ENCODE measurements at regions not wholly inside any gene's neighbourhood (a gene's known extent, or its start where the extent isn't known, plus 50 kb on each side); places are given as distances from the start of the nearest gene placed in this dataset.

DNA sequence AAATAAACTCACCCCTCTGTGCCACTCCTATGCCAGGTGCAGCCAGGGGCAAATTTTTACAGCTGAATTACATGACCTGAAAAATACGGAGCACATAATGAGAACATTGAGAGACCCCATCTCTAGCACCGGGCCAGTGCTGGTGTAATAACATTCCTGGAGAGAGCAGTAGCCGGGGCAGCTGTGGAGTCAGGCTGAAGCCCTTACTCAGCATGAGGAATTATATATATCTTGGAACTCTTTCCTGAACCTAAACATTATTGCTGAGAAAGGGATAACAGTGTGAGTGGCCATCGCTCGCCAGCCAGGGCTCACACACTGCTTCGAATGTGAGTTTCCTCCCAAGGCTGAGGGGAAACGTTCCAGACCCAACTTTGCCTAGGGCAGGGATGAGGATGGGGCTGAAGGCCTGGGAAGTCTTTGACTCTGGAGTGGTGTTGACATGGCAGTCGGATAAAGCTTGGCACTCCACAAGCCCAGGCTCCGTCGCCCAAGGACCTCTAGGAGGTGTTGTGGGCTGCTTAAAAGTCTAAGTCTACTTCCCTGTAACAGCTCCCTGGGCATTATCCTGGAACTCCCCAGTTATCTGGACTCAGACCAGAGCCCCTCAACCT lies 269.8 kb downstream of the CDC5L start:
- intact Hi-C loops (cut with micrococcal nuclease), result loop anchor here (10.0 kb wide), 1 partner anchor 183 kb away; no protein-coding TSS in a partner anchor

DNA sequence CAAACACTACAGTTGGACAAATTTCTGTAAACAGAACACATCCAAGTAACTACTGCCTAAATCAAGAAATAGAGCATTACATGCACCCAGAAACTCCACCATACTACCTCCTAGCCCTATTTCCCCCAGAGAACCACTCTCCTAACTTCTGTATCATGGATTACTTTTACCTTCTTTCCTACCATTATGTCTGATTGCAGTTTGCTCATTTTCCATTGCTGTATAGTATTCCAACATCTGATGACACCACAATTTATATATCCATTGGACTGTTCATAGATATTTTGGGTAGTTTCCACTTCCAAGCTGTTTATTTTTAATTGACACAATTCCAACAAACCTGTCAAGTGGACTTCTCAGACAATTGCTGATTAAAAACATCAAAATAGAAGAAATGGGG lies 271.1 kb downstream of the CDC5L start:
- intact Hi-C loops (cut with micrococcal nuclease), result loop anchor here (10.0 kb wide), 1 partner anchor 184 kb away; no protein-coding TSS in a partner anchor

DNA sequence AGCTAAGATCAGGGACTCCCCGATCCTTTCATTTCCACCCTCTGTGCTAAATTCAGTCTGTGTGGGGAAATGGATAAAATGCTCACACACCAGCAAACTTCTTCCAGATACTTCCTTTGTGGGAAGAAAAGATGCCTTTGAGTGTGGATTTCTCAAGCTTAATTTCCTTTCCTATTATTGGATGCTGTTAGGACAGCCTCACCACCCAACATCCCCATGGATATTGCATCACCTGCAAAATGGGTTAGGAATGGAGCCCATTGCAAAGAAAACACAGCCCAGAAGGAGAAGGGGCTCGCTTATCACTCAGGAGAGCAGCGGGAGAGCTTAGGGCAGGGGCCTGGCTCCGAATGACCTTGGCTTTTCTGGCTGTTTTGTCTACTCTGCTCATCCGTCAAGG lies 272.2 kb downstream of the CDC5L start:
- intact Hi-C loops (cut with micrococcal nuclease), result loop anchor here (10.0 kb wide), 1 partner anchor 185 kb away; no protein-coding TSS in a partner anchor

GRCh38 chr6:44660561-44661220 lies 273.2 kb downstream of the CDC5L start:
- intact Hi-C loops (cut with micrococcal nuclease), result no loop called here

- intact Hi-C loops (cut with micrococcal nuclease), result no loop called here
Observed at GRCh38 chr6:44661221-44662008, 273.9 kb downstream of the CDC5L start.

- intact Hi-C loops (cut with micrococcal nuclease), result no loop called here
Observed at GRCh38 chr6:44662461-44663121, 275.1 kb downstream of the CDC5L start.

- intact Hi-C loops (cut with micrococcal nuclease), result no loop called here
Observed at GRCh38 chr6:44663860-44664634, 276.5 kb downstream of the CDC5L start.

- intact Hi-C loops (cut with micrococcal nuclease), result no loop called here
Observed at GRCh38 chr6:44664716-44665115, 277.2 kb downstream of the CDC5L start.

DNA sequence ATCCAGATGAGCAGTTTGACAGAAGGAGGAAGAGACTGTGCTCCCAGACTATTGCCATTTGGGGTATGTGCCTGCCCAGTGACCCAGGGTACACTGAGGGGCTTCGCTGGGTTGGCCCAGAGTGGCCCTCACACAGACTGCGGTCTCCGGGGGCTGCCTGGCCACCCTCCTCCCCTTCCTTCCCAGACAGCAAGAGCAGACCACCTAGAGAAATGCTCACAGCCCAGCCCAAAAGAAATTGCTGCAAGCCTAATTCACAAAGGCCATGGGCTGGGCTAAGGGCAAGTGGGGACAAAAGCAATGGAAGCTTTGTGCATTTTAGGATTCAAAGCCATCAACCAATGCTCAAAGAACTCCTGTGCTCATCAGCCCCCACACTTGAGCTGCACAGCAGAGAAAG lies 277.6 kb downstream of the CDC5L start:
- intact Hi-C loops (cut with micrococcal nuclease), result no loop called here

GRCh38 chr6:44665683-44666082 lies 278.2 kb downstream of the CDC5L start:
- intact Hi-C loops (cut with micrococcal nuclease), result no loop called here

DNA sequence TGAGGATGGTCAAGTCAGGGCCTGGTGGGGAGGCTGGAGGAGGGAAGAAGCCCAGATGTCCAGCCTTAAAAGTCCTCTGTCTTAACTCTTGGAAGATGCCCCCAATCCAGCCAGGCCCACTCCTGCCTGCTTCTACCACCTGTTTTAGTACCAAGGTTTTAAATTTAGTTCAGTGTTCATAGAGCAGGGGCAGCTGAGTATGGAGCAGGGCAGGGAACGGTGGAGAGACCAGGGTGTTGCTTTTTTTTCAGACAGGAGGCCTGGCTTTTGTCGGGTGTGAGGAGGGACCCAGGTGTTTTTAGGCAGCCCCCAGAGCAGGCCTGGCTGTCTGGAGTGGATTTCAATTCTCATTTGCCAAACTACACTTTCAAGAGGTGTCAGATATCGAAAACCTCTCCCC lies 278.8 kb downstream of the CDC5L start:
- intact Hi-C loops (cut with micrococcal nuclease), result no loop called here

GRCh38 chr6:44667226-44667625 lies 279.7 kb downstream of the CDC5L start:
- intact Hi-C loops (cut with micrococcal nuclease), result no loop called here

DNA sequence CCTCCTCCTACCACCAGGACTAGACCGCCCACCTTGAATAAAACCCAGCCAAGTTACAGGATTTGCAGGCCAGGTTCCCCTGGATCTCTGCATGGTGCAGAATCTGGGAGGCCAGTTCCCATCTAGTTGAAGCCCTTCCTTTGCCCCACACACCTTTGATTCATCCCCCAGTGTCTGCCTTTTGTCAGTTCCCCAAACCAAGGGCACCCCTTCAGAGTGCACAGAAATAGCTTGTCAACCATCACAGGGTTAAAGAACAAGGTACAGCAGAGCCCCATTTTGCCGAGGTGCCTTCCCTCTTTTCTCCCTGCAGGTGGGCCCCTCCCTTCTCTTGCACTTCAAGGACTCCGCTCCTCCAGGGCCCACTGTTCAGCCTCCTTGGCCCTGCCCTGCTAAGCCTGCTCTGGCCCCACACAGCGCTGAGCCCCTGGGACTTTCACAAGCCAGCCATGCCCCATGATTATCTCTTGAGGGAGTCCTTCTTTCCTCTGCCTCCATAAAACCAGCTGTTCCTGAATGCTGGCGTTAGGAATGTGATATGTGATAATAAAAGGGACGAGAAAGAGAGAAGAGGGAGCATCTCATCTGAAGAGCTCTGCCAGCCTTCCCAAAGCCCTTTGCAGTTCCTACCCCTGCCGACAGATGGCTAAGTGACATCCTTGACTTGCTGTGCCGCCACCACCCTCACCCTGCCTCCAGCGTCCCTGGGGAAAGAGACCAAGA lies 280.3 kb downstream of the CDC5L start:
- intact Hi-C loops (cut with micrococcal nuclease), result no loop called here

- intact Hi-C loops (cut with micrococcal nuclease), result no loop called here
Observed at GRCh38 chr6:44668391-44668930, 281.0 kb downstream of the CDC5L start.

GRCh38 chr6:44668976-44669934 lies 281.7 kb downstream of the CDC5L start:
- intact Hi-C loops (cut with micrococcal nuclease), result no loop called here

DNA sequence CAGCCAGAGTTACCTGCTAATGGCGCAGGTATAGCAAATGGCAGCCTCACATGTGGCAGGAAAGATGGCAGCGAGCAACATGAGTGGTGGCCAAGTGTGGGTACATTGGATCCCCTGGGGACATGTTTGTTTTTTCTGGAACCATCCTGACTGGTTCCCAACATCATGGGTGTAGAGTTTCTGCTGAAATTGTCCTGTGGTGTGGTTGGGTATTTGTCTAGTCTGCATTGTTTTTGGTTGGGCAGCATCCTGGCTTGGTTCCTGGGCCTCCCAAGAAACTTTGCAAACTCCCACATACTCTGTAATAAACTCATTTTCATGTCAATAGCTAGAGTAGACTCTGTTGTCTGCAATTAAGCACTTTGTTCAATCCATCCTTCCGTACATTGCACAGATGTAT lies 282.6 kb downstream of the CDC5L start:
- intact Hi-C loops (cut with micrococcal nuclease), result no loop called here

GRCh38 chr6:44671333-44671732 lies 283.8 kb downstream of the CDC5L start:
- intact Hi-C loops (cut with micrococcal nuclease), result no loop called here

DNA sequence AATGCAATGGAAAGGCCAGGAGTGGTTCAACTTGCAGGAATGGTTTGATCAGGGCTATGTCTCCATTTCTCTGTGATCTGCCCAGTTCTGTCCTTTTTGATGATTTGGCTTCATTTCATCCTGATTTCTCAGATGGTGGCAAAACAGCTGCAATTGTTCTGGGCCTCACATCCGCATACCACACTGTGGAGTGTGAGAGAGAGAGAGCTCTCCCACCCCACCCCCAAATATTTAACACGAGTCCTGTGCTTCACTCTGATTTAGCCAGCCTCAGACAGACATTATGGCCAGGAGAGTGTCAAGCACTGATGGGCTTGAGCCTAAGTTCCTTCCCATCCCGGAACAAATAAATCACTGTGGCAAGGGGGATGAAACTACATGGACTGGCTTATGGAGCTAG lies 284.6 kb downstream of the CDC5L start:
- intact Hi-C loops (cut with micrococcal nuclease), result no loop called here

GRCh38 chr6:44672841-44673240 lies 285.3 kb downstream of the CDC5L start:
- intact Hi-C loops (cut with micrococcal nuclease), result no loop called here

All from T-helper 2 cell treated with Interferon-gamma antibody and Interleukin-4, amounts not matched to agents 100 ng/mL and 5 ng/mL, for 36 hours (primary cell).